IMR-90 (cell line): ENCODE measurements at regions not wholly inside any gene's neighbourhood (a gene's known extent, or its start where the extent isn't known, plus 50 kb on each side); places are given as distances from the start of the nearest gene placed in this dataset.

ENCODE experiments used
- BHLHE40 ChIP-seq: fragments of 150-350 bp; IDR thresholded peaks from 2 replicates; pipeline ENCODE4 v1.6.1; 2016; ENCODE audit warnings: mild to moderate bottlenecking, low read depth, low read length
- CEBPB ChIP-seq: IDR thresholded peaks from 2 replicates; pipeline ENCODE4 v1.6.1; 2012; ENCODE audit warnings: low read depth, low read length, improper control_type of control experiment
- CHD1 ChIP-seq: IDR thresholded peaks from 2 replicates; pipeline ENCODE4 v1.6.1; 2012; ENCODE audit warnings: low read depth, low read length, improper control_type of control experiment
- MXI1 ChIP-seq: IDR thresholded peaks from 2 replicates; pipeline ENCODE4 v1.6.1; 2012; ENCODE audit warnings: low read depth, mild to moderate bottlenecking, low read length, moderate library complexity, borderline replicate concordance
- NFE2L2 ChIP-seq: fragments of 150-350 bp; IDR thresholded peaks from 2 replicates; pipeline ENCODE4 v1.6.1; 2016; ENCODE audit warnings: low read depth, mild to moderate bottlenecking, low read length
- POLR2A ChIP-seq: IDR thresholded peaks from 2 replicates; pipeline ENCODE4 v1.6.1; 2012; ENCODE audit warnings: mild to moderate bottlenecking, low read depth, low read length
- RAD21 ChIP-seq: IDR thresholded peaks from 2 replicates; pipeline ENCODE4 v1.6.1; 2012; ENCODE audit warnings: low read length, improper control_type of control experiment
- RFX5 ChIP-seq: IDR thresholded peaks from 2 replicates; pipeline ENCODE4 v1.8.0; 2012; ENCODE audit warnings: low read depth, mild to moderate bottlenecking, low read length, moderate library complexity
- SMC3 ChIP-seq: fragments of 150-350 bp; IDR thresholded peaks from 2 replicates; pipeline ENCODE4 v1.6.1; 2016; ENCODE audit warnings: low read depth, mild to moderate bottlenecking, antibody characterized with exemption, low read length, moderate library complexity
- USF2 ChIP-seq: fragments of 150-350 bp; IDR thresholded peaks from 2 replicates; pipeline ENCODE4 v1.6.1; 2017; ENCODE audit warnings: mild to moderate bottlenecking, antibody characterized with exemption, low read length, low read depth
- TF ChIP-seq, protein P1 (sequence below): conservative IDR thresholded peaks from 2 replicates; pipeline ENCODE4 v1.5.1; 2012; ENCODE audit warnings: mild to moderate bottlenecking, low read depth, low read length, improper control_type of control experiment
- TF ChIP-seq, protein P2 (sequence below): fragments of 150-350 bp; IDR thresholded peaks from 2 replicates; pipeline ENCODE4 v1.6.1; 2016; ENCODE audit warnings: low read depth, mild to moderate bottlenecking, low read length, moderate library complexity, borderline replicate concordance

GRCh38 chr20:22525069-22525820 lies 59.1 kb downstream of the FOXA2 start:
- TF ChIP-seq, protein P1, sequence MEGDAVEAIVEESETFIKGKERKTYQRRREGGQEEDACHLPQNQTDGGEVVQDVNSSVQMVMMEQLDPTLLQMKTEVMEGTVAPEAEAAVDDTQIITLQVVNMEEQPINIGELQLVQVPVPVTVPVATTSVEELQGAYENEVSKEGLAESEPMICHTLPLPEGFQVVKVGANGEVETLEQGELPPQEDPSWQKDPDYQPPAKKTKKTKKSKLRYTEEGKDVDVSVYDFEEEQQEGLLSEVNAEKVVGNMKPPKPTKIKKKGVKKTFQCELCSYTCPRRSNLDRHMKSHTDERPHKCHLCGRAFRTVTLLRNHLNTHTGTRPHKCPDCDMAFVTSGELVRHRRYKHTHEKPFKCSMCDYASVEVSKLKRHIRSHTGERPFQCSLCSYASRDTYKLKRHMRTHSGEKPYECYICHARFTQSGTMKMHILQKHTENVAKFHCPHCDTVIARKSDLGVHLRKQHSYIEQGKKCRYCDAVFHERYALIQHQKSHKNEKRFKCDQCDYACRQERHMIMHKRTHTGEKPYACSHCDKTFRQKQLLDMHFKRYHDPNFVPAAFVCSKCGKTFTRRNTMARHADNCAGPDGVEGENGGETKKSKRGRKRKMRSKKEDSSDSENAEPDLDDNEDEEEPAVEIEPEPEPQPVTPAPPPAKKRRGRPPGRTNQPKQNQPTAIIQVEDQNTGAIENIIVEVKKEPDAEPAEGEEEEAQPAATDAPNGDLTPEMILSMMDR: no peak
- TF ChIP-seq, protein P2, sequence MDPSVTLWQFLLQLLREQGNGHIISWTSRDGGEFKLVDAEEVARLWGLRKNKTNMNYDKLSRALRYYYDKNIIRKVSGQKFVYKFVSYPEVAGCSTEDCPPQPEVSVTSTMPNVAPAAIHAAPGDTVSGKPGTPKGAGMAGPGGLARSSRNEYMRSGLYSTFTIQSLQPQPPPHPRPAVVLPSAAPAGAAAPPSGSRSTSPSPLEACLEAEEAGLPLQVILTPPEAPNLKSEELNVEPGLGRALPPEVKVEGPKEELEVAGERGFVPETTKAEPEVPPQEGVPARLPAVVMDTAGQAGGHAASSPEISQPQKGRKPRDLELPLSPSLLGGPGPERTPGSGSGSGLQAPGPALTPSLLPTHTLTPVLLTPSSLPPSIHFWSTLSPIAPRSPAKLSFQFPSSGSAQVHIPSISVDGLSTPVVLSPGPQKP: no peak
- TF ChIP-seq POLR2A: no peak
- no peak for TF ChIP-seq CHD1
- TF ChIP-seq BHLHE40: no peak
- no peak for TF ChIP-seq MXI1
- no peak for TF ChIP-seq RFX5
- no peak for TF ChIP-seq SMC3
- TF ChIP-seq CEBPB: no peak
- no peak for TF ChIP-seq NFE2L2
- TF ChIP-seq RAD21: no peak
- TF ChIP-seq USF2: no peak
